Central memory CD8-positive, alpha-beta T cell (primary cell): ENCODE measurements at regions not wholly inside any gene's neighbourhood (a gene's known extent, or its start where the extent isn't known, plus 50 kb on each side); places are given as distances from the start of the nearest gene placed in this dataset.
"Not testable (repeated sequence)": the region's sequence is repeated elsewhere in the genome, so short reads cannot be mapped to it uniquely, and the experiment has no call there.

ENCODE experiments used
- ATAC-seq: fragments of 150-1000 bp; cut with Tn5 transposase; replicated peaks from 2 replicates; pipeline ENCODE4 v1.10.0; 2022; ENCODE audit warnings: mild to moderate bottlenecking, moderate FRiP score, moderate number of reproducible peaks; ENCODE audit not compliant: poor library complexity, severe bottlenecking; ENCODE audit errors: extremely low read depth
- DNase-seq, 2 donors: peaks; one replicate each; pipeline ENCODE4 v3.0.0; 2021; ENCODE audit warnings: low spot score in 2 of 2
- H3K27ac Mint-ChIP-seq: one replicate; pipeline ENCODE4 v1.8.0; 2022; ENCODE audit warnings: low read depth, mild to moderate bottlenecking, moderate library complexity, mixed read lengths
- H3K27me3 Mint-ChIP-seq: one replicate; pipeline ENCODE4 v1.8.0; 2022; ENCODE audit warnings: mixed read lengths
- H3K36me3 Mint-ChIP-seq: one replicate; pipeline ENCODE4 v1.8.0; 2022; ENCODE audit warnings: mild to moderate bottlenecking, moderate library complexity, mixed read lengths; ENCODE audit not compliant: insufficient read depth
- H3K4me1 Mint-ChIP-seq: one replicate; pipeline ENCODE4 v1.8.0; 2022; ENCODE audit warnings: mixed read lengths
- H3K4me3 Mint-ChIP-seq: one replicate; pipeline ENCODE4 v1.8.0; 2022; ENCODE audit warnings: mild to moderate bottlenecking, moderate library complexity, mixed read lengths
- H3K9me3 Mint-ChIP-seq: one replicate; pipeline ENCODE4 v1.8.0; 2022; ENCODE audit warnings: mixed read lengths

DNA sequence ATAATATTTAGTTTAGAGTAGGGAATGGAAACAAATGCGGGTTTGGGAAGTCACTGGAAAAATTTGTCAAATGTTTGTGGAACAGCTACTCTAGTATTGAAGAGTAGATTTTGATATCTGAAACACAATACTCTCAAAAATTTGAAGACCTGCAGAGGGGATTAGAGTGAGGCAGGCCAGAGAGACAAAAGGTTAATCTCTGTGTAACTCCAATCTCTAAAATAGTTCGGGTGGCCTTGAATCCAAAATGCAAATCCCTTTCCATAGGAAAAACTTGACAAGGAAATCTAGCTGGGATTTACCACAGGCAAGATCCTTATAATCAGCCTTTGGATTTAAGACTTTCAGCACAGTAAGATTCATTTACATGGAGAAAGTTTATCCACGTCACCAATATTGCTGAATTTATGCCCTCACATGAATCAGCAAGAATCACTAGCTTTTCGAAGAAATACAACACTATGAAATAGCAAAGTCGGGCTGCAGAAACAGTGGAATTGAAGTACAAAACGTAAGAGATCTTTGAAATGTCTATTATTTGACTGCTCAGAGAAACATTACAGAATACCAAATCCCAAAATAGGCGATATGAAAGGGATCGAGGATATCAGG is 423.7 kb upstream of the ZNF804A start:
- H3K27me3 Mint-ChIP-seq, result no peaks in the 10 kb centered on the region
- no peak overlapping the region for H3K27ac Mint-ChIP-seq
- peaks cover 12% of the 10 kb centered on the region for H3K9me3 Mint-ChIP-seq
- H3K4me3 Mint-ChIP-seq, result no peak overlapping the region
- no peaks in the 10 kb centered on the region for H3K4me1 Mint-ChIP-seq
- H3K36me3 Mint-ChIP-seq, result peaks cover 1% of the 10 kb centered on the region
- DNase-seq, result no peak
- ATAC-seq, result no peak

DNA sequence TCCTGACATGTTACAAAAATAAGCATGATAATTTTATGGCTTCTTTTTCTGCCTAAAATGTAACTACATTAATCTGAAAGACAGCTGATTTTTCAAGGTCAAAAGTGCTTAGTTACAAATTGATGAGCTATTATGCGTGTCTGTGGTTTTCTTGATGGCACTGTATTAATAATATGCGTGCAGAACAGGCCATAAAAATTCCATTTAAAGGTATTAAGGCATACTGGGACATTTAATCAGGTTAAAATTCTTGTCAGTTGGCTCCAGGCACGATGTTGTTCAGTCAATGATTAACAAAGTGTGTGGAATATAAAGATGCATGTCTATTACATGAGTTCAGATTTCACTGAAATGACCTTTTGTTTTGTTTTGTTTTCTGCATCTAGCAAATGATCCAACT is 420.1 kb upstream of the ZNF804A start:
- ATAC-seq, result no peak
- Mint-ChIP-seq H3K4me1 (no peaks in the 10 kb centered on the region), H3K9me3 (peaks cover 8% of the 10 kb centered on the region), H3K27ac (no peak overlapping the region), H3K4me3 (no peak overlapping the region), H3K36me3 (peaks cover 1% of the 10 kb centered on the region), H3K27me3 (no peaks in the 10 kb centered on the region)
- no peak for DNase-seq

DNA sequence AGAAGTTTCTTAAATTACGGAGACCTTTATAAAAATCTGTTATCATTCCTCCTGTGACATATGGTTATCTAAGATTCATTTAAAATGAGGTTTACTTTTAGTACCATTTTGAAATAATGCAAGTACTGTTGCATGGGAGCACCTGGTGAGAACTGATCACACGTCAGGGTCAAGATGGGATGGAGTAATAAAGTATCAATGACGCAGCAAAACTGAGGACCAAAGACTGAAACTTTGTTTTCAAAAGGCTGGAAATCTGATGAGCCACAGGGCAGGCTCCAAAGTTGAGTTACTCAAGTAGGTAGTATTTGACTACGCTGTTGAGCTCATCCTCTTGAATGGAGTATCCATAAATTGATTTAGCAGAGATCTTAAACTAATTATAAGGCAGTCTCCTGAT is 411.9 kb upstream of the ZNF804A start:
- no peak overlapping the region for H3K4me3 Mint-ChIP-seq
- no peak for ATAC-seq
- no peak for DNase-seq
- H3K27me3 Mint-ChIP-seq, result no peaks in the 10 kb centered on the region
- no peaks in the 10 kb centered on the region for H3K36me3 Mint-ChIP-seq
- no peaks in the 10 kb centered on the region for H3K4me1 Mint-ChIP-seq
- H3K9me3 Mint-ChIP-seq, result peaks cover 19% of the 10 kb centered on the region
- no peak overlapping the region for H3K27ac Mint-ChIP-seq

DNA sequence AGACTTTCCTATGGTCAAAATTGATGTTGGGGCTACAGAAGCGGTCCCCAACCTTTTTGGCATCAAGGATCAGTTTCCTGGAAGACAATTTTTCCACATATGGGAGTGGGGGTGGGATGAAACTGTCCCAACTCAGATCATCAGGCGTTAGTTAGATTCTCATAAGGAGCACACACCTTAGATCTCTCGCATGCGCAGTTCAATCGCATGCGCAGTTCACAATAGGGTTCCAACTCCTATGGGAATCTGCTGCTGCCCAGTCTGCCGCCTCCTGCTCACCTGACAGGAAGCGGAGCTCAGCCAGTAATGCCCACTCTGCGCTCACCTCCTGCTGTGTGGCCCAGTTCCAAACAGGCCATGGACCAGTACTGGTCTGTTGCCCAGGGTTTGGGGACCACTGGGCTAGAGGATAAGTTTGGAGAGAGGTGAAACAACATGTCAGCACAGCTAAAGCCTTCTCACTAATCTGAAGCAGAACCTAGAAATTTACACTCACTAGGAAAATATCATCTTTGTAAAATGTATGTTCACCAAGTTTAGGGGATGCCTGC is 410.8 kb upstream of the ZNF804A start:
- Mint-ChIP-seq H3K9me3 (peaks cover 14% of the 10 kb centered on the region), H3K27ac (no peak overlapping the region), H3K36me3 (no peaks in the 10 kb centered on the region), H3K4me1 (no peaks in the 10 kb centered on the region), H3K4me3 (no peak overlapping the region), H3K27me3 (no peaks in the 10 kb centered on the region)
- no peak for DNase-seq
- no peak for ATAC-seq

DNA sequence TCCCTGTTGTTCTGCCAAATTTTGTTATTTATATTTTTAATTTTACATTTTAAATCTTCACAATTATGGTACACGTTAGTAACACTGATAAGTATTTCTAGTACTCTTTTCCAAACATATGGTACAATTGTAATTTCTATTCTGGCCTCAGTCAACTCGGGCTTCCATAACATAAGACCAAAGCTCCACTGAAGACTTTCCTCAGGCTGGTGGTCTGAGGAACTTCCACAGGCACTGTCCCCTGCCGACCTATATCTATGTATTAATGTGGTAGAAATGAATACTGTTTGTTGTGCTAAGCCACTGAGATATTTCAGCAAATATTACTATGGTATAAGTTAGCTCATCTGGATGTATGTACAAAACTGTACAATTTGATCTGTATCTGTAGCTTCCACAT is 407.6 kb upstream of the ZNF804A start:
- no peak overlapping the region for H3K4me3 Mint-ChIP-seq
- ATAC-seq (no peak), DNase-seq (no peak)
- peaks cover 7% of the 10 kb centered on the region for H3K9me3 Mint-ChIP-seq
- no peak overlapping the region for H3K27ac Mint-ChIP-seq
- no peaks in the 10 kb centered on the region for H3K4me1 Mint-ChIP-seq
- H3K27me3 Mint-ChIP-seq, result no peaks in the 10 kb centered on the region
- no peaks in the 10 kb centered on the region for H3K36me3 Mint-ChIP-seq

DNA sequence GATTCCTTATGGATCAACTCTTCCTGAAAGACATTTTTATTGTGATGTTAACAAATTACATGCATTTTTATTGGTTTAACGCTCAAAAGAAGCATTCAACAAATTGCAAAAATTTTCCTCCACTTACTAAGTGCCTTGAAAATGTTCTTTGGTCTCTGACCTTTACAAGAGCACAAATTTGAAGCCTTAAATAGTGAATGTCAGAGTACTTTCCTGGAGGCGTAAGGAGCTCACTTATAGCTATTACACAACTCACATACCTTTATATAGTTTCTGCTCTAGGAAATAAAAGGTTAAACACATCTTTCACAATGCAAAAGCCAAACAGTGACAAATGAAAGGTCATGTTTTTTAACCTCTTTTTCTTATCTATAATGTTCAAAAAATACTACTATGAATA is 405.7 kb upstream of the ZNF804A start:
- ATAC-seq, result no peak
- no peaks in the 10 kb centered on the region for H3K27me3 Mint-ChIP-seq
- H3K9me3 Mint-ChIP-seq, result peaks cover 12% of the 10 kb centered on the region
- H3K36me3 Mint-ChIP-seq, result no peaks in the 10 kb centered on the region
- no peak overlapping the region for H3K27ac Mint-ChIP-seq
- no peak for DNase-seq
- no peaks in the 10 kb centered on the region for H3K4me1 Mint-ChIP-seq
- no peak overlapping the region for H3K4me3 Mint-ChIP-seq

DNA sequence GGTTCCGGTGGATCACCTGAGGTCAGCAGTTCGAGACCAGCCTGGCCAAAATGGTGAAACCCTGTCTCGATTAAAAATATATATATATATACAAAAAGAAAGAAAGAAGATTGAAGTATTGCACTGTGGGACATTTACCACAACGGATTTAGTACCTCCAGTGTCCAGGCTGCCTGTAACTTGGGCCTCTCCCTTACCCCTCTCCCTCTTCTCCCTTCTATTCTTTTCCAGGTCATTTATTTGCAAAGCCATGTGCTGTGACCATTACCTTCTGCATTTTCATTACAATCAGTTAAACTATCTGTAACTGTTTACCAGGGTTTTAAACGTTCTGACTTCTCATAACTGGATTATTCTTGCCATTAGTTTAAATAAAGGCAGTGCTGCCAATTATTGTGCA is 400.9 kb upstream of the ZNF804A start:
- peaks cover 9% of the 10 kb centered on the region for H3K9me3 Mint-ChIP-seq
- H3K4me1 Mint-ChIP-seq, result no peaks in the 10 kb centered on the region
- no peak overlapping the region for H3K4me3 Mint-ChIP-seq
- no peaks in the 10 kb centered on the region for H3K36me3 Mint-ChIP-seq
- H3K27me3 Mint-ChIP-seq, result no peaks in the 10 kb centered on the region
- DNase-seq (no peak), ATAC-seq (no peak)
- H3K27ac Mint-ChIP-seq, result no peak overlapping the region

DNA sequence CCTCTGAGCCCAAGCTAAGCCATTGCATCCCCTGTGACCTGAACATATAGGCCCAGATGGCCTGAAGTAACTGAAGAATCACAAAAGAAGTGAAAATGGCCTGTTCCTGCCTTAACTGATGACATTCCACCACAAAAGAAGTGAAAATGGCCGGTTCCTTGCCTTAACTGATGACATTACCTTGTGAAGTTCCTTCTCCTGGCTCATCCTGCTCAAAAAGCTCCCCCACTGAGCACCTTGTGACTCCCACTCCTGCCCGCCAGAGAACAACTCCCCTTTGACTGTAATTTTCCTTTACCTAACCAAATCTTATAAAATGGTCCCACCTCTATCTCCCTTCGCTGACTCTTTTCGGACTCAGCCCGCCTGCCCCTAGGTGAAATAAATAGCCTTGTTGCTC is 399.5 kb upstream of the ZNF804A start:
- H3K4me1 Mint-ChIP-seq, DNase-seq, H3K27ac Mint-ChIP-seq, H3K27me3 Mint-ChIP-seq, H3K9me3 Mint-ChIP-seq, H3K4me3 Mint-ChIP-seq, ATAC-seq, H3K36me3 Mint-ChIP-seq: not testable (repeated sequence)

DNA sequence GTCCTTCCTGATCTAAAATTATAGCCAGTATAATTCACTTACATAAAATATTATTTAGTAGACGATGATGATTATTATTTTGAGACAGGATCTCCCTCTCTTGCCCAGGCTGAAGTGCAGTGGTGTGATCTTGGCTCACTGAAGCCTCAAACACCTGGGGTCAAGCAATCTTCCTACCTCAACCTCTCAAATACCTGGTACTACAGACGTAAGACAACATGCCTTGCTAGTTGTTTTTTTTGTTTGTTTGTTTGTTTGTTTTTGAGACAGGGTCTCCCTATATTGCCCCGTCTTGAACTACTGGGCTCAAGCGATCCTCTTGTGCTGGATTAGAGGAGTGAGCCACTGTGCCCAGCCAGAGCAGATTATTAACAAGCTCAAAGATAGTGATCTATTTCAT is 399.1 kb upstream of the ZNF804A start:
- DNase-seq, result no peak

DNA sequence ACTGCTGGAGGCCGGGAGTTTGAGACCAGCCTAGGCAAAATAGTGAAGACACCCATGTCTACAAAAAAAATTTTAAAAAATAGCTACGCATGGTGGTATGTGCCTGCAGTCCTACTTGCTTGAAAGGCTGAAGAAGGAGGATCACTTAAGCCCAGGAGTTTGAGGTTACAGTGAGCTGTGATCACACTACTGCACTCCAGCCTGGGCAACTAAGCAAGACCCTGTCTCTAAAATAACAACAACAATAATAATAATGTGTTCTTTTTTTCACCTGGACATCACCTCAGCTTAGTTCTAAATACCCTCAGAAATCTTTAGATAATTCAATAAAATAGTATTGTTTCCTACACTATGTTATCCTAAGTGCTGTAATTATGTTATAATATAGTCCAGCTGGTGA is 397.1 kb upstream of the ZNF804A start:
- DNase-seq, result no peak
- ATAC-seq, result no peak
- no peaks in the 10 kb centered on the region for H3K4me1 Mint-ChIP-seq
- H3K36me3 Mint-ChIP-seq, result no peaks in the 10 kb centered on the region
- H3K9me3 Mint-ChIP-seq, result peaks cover 14% of the 10 kb centered on the region
- no peaks in the 10 kb centered on the region for H3K27me3 Mint-ChIP-seq
- H3K4me3 Mint-ChIP-seq, result no peak overlapping the region
- no peak overlapping the region for H3K27ac Mint-ChIP-seq

More for the DNA sequence above, 399.1 kb upstream of the ZNF804A start:
- H3K36me3 Mint-ChIP-seq, result no peaks in the 10 kb centered on the region
- H3K4me1 Mint-ChIP-seq, result no peaks in the 10 kb centered on the region
- H3K27me3 Mint-ChIP-seq, result no peaks in the 10 kb centered on the region
- H3K27ac Mint-ChIP-seq, result no peak overlapping the region
- H3K4me3 Mint-ChIP-seq, result no peak overlapping the region
- ATAC-seq, result no peak
- H3K9me3 Mint-ChIP-seq, result peaks cover 9% of the 10 kb centered on the region

DNA sequence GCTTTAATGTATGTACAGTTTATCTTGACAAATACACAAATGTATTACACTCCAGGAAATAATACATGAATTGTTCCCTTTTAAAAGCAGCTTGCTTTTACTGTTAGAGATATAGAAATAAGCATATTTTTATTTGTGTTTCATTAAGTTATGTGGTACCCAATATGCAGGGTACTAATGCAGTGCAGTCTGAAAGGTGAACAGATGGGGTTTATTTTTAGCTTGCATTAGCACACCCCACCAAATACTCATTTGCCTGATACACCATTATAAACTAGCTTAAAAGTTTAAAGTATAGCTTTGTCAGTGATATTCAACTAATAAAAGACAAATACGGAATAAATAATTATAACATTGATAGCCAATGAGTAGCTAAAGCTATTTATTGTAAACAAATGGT is 394.7 kb upstream of the ZNF804A start:
- peaks cover 8% of the 10 kb centered on the region for H3K9me3 Mint-ChIP-seq
- no peaks in the 10 kb centered on the region for H3K4me1 Mint-ChIP-seq
- H3K27ac Mint-ChIP-seq, result no peak overlapping the region
- ATAC-seq, result no peak
- H3K27me3 Mint-ChIP-seq, result no peaks in the 10 kb centered on the region
- H3K36me3 Mint-ChIP-seq, result no peaks in the 10 kb centered on the region
- H3K4me3 Mint-ChIP-seq, result no peak overlapping the region
- DNase-seq, result no peak

DNA sequence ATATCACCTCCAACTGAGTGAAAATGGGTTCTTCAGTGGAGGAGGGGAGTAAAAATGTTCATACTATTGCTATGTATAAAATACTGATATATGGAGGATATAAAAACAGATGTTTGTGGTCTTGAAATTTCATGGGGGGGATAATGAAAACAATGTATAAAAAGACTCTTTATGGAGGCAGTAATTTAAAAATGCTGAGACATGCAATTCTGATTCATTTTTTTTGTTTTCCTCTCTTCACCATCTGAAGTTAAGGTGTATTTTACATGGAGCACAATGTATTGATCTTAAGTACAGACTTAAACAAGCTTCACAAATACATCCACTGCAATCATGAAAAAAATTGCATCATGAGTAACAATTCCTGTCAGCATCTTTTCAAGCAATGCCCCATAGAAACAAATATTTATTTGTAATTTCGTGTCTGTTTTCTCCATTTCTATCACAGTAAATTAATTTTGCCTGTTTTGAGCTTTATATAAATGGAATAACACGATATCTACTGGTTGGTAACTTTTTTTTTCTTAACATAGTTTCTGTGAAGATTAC is 393.2 kb upstream of the ZNF804A start:
- Mint-ChIP-seq H3K36me3 (no peaks in the 10 kb centered on the region), H3K27me3 (no peaks in the 10 kb centered on the region), H3K9me3 (peaks cover 8% of the 10 kb centered on the region), H3K27ac (no peak overlapping the region), H3K4me3 (no peak overlapping the region), H3K4me1 (no peaks in the 10 kb centered on the region)
- no peak for DNase-seq
- ATAC-seq, result no peak

DNA sequence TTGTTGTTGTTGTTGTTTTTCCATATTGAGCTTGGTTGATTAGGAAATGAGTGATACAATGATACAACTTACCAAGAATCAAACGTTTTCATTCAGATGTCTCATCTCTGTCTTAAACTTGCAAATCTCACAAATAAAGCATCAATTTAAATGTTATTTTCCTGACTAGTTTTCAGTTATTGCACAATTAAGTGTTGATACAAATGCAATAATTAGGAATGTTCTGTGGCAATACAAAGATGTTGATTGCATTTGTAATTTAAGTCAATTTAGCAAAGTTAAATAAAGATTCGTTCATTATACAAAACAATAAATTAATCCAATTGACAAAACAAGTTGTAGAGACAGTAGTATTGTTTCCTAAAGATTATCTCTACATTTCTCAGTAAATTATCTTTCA is 392.3 kb upstream of the ZNF804A start:
- ATAC-seq, result no peak
- Mint-ChIP-seq H3K36me3 (no peaks in the 10 kb centered on the region), H3K9me3 (peaks cover 8% of the 10 kb centered on the region), H3K4me3 (no peak overlapping the region), H3K4me1 (no peaks in the 10 kb centered on the region), H3K27me3 (no peaks in the 10 kb centered on the region), H3K27ac (no peak overlapping the region)
- DNase-seq, result no peak
